H1 (cell line): ENCODE measurements at regions not wholly inside any gene's neighbourhood (a gene's known extent, or its start where the extent isn't known, plus 50 kb on each side); places are given as distances from the start of the nearest gene placed in this dataset.

Source experiments
- CTCF ChIA-PET: fragments of 300-600 bp; sonication (Branson Sonifier 250); formaldehyde crosslinking; loops from one replicate; lab custom pipeline; 2021; ENCODE audit not compliant: partially characterized antibody; lab: Charles Lee
- POLR2A ChIA-PET: fragments of 300-600 bp; sonication (Branson Sonifier 250); formaldehyde crosslinking; loops from one replicate; lab custom pipeline; 2021; ENCODE audit warnings: inconsistent platforms; ENCODE audit not compliant: partially characterized antibody; lab: Charles Lee
- DNase-seq, 2 experiments: peaks; one replicate each; pipeline versions ENCODE4 v3.0.0 to v3.0.0-alpha.2; 2010 to 2022; ENCODE audit warnings: low spot score in 2 of 2, low read depth in 1 of 2, mixed read lengths in 1 of 2
- FAIRE-seq: peaks from 2 replicates; lab custom pipeline; 2011; peaks lifted over from hg19 to GRCh38; lab: Jason Lieb, UNC
- H2AFZ ChIP-seq: 2 replicates; pipeline ENCODE4 v1.8.1; 2012; ENCODE audit warnings: low read length, inconsistent platforms
- H2AK5ac ChIP-seq: 2 replicates; pipeline ENCODE4 v1.6.1; 2013; ENCODE audit warnings: low read depth, low read length
- H2BK120ac ChIP-seq: replicated peaks from 2 replicates; pipeline ENCODE3; 2013; ENCODE audit warnings: low read depth, low read length, inconsistent platforms
- H2BK12ac ChIP-seq: 2 replicates; pipeline ENCODE4 v1.6.1; 2013; ENCODE audit warnings: low read depth, low read length
- H2BK15ac ChIP-seq: 2 replicates; pipeline ENCODE4 v1.6.1; 2013; ENCODE audit warnings: low read length
- H2BK20ac ChIP-seq: 2 replicates; pipeline ENCODE4 v1.6.1; 2013; ENCODE audit warnings: low read length
- H2BK5ac ChIP-seq: 2 replicates; pipeline ENCODE4 v1.6.1; 2013; ENCODE audit warnings: low read depth, low read length
- H3K14ac ChIP-seq: 2 replicates; pipeline ENCODE4 v1.6.1; 2013; ENCODE audit warnings: inconsistent platforms; ENCODE audit not compliant: insufficient read length
- H3K18ac ChIP-seq: 2 replicates; pipeline ENCODE4 v1.6.1; 2013; ENCODE audit warnings: low read length; ENCODE audit errors: extremely low read depth
- H3K23ac ChIP-seq: 2 replicates; pipeline ENCODE4 v1.6.1; 2013; ENCODE audit warnings: inconsistent platforms; ENCODE audit not compliant: insufficient read length
- H3K23me2 ChIP-seq: 2 replicates; pipeline ENCODE4 v1.6.1; 2013; ENCODE audit warnings: low read depth, low read length
- H3K27ac ChIP-seq: 2 replicates; pipeline ENCODE4 v1.6.1; 2011; ENCODE audit warnings: low read depth, low read length, inconsistent platforms
- H3K27me3 ChIP-seq, 4 experiments: replicated peaks in 1 of 4; 1 replicate in 1 of 4; 2 replicates in 3 of 4; pipeline versions ENCODE4 v1.6.1 to v1.8.1; 2011 to 2013; ENCODE audit warnings: low read length in 3 of 4, mild to moderate bottlenecking in 3 of 4, inconsistent platforms in 2 of 4, mixed read lengths in 2 of 4, moderate library complexity in 1 of 4; ENCODE audit not compliant: control insufficient read depth in 3 of 4, insufficient read depth in 3 of 4; ENCODE audit errors: extremely low read depth in 1 of 4
- H3K36me3 ChIP-seq, 4 experiments: 2 replicates each; pipeline versions ENCODE4 v1.6.1 to v1.8.1; 2011 to 2013; ENCODE audit warnings: mild to moderate bottlenecking in 4 of 4, low read length in 3 of 4, moderate library complexity in 2 of 4, control low read depth in 1 of 4, inconsistent platforms in 1 of 4; ENCODE audit not compliant: insufficient read depth in 4 of 4, control insufficient read depth in 2 of 4
- H3K4ac ChIP-seq: replicated peaks from 2 replicates; pipeline ENCODE3; 2013; ENCODE audit warnings: low read length, low read depth, mixed read lengths, inconsistent platforms; ENCODE audit not compliant: insufficient read length
- H3K4me1 ChIP-seq, 4 experiments: replicated peaks in 1 of 4; 1 replicate in 1 of 4; 2 replicates in 3 of 4; pipeline versions ENCODE4 v1.6.1 to v1.8.1; 2011 to 2013; ENCODE audit warnings: low read length in 3 of 4, inconsistent platforms in 2 of 4, mixed read lengths in 1 of 4; ENCODE audit not compliant: insufficient read depth in 4 of 4, control insufficient read depth in 3 of 4
- H3K4me2 ChIP-seq, 2 experiments: 2 replicates each; pipeline versions ENCODE4 v1.6.1 to v1.8.1; 2011 to 2013; ENCODE audit warnings: low read depth in 2 of 2, low read length in 2 of 2, control low read depth in 1 of 2, inconsistent platforms in 1 of 2, mild to moderate bottlenecking in 1 of 2; ENCODE audit not compliant: insufficient read depth in 1 of 2
- H3K4me3 ChIP-seq, 4 experiments: fragments of 200-600, 300-600 bp in 1 of 4; sonication (generic), shearing (Covaris generic), sonication (Bioruptor Twin) in 1 of 4; 2 replicates each; pipeline versions ENCODE4 v1.5.1 to v1.8.1; 2011 to 2016; ENCODE audit warnings: low read length in 4 of 4, low read depth in 3 of 4, control low read depth in 2 of 4, inconsistent platforms in 2 of 4, mild to moderate bottlenecking in 2 of 4, mixed read lengths in 1 of 4, moderate library complexity in 1 of 4; ENCODE audit not compliant: insufficient read depth in 2 of 4; ENCODE audit errors: extremely low read depth in 1 of 4
- H3K56ac ChIP-seq: replicated peaks from 2 replicates; pipeline ENCODE3; 2013; ENCODE audit warnings: low read depth, mild to moderate bottlenecking, mixed read lengths, low read length, inconsistent platforms; ENCODE audit not compliant: insufficient read length
- H3K79me1 ChIP-seq: 2 replicates; pipeline ENCODE4 v1.6.1; 2013; ENCODE audit warnings: low read depth, low read length, control low read depth
- H3K79me2 ChIP-seq, 2 experiments: 2 replicates each; pipeline versions ENCODE4 v1.6.1 to v1.8.1; 2012 to 2013; ENCODE audit warnings: low read length in 2 of 2, mild to moderate bottlenecking in 2 of 2, inconsistent platforms in 1 of 2; ENCODE audit not compliant: insufficient read depth in 2 of 2, control insufficient read depth in 1 of 2
- H3K9ac ChIP-seq, 4 experiments: replicated peaks in 1 of 4; 1 replicate in 1 of 4; 2 replicates in 3 of 4; pipeline versions ENCODE4 v1.6.1 to v1.8.1; 2011 to 2013; ENCODE audit warnings: low read depth in 3 of 4, low read length in 3 of 4, control low read depth in 2 of 4, mild to moderate bottlenecking in 2 of 4, moderate library complexity in 2 of 4, inconsistent platforms in 1 of 4; ENCODE audit errors: extremely low read depth in 1 of 4
- H3K9me3 ChIP-seq, 2 experiments: 2 replicates each; pipeline versions ENCODE4 v1.6.1 to v1.8.1; 2012 to 2013; ENCODE audit warnings: mild to moderate bottlenecking in 2 of 2, moderate library complexity in 2 of 2, control low read depth in 1 of 2, inconsistent platforms in 1 of 2, low read depth in 1 of 2, low read length in 1 of 2, mixed read lengths in 1 of 2; ENCODE audit not compliant: insufficient read depth in 2 of 2
- H4K20me1 ChIP-seq, 2 experiments: replicated peaks in 1 of 2; 2 replicates each; pipeline versions ENCODE3 to v1.8.1; 2011 to 2013; ENCODE audit warnings: inconsistent platforms in 2 of 2, low read length in 2 of 2, mild to moderate bottlenecking in 1 of 2; ENCODE audit not compliant: insufficient read depth in 2 of 2, control insufficient read depth in 1 of 2
- H4K5ac ChIP-seq: 2 replicates; pipeline ENCODE4 v1.6.1; 2013; ENCODE audit warnings: low read length, low read depth, mixed read lengths, inconsistent platforms; ENCODE audit not compliant: insufficient read length
- H4K8ac ChIP-seq: 2 replicates; pipeline ENCODE4 v1.8.0; 2013; ENCODE audit warnings: mild to moderate bottlenecking, moderate library complexity, low read length, inconsistent platforms; ENCODE audit not compliant: insufficient read depth; ENCODE audit errors: extremely low read depth
- H4K91ac ChIP-seq: replicated peaks from 2 replicates; pipeline ENCODE3; 2013; ENCODE audit warnings: low read length, mixed read lengths, inconsistent platforms; ENCODE audit not compliant: insufficient read length
- ATF3 ChIP-seq: IDR thresholded peaks from 2 replicates; pipeline ENCODE4 v1.6.1; 2011; ENCODE audit warnings: low read depth, mild to moderate bottlenecking, low read length; ENCODE audit not compliant: insufficient read depth
- BRCA1 ChIP-seq: IDR thresholded peaks from 2 replicates; pipeline ENCODE4 v1.6.1; 2012; ENCODE audit warnings: low read depth, low read length, improper control_type of control experiment
- HDAC2 ChIP-seq, 2 experiments: fragments of 300-600 bp in 1 of 2; sonication (generic) in 1 of 2; IDR thresholded peaks; 2 replicates each; pipeline ENCODE4 v1.6.1; 2011 to 2012; ENCODE audit warnings: low read depth in 2 of 2, low read length in 2 of 2, mild to moderate bottlenecking in 2 of 2, moderate library complexity in 2 of 2, borderline replicate concordance in 1 of 2, inconsistent platforms in 1 of 2
- KDM5A ChIP-seq: fragments of 200-600 bp; IDR thresholded peaks from 2 replicates; pipeline ENCODE4 v1.7.1; 2012; ENCODE audit warnings: mild to moderate bottlenecking, low read length, inconsistent platforms, mixed read lengths
- PHF8 ChIP-seq: fragments of 200-600 bp; sonication (generic); conservative IDR thresholded peaks from 2 replicates; pipeline ENCODE4 v1.7.1; 2012; ENCODE audit warnings: low read depth, mild to moderate bottlenecking, inconsistent platforms, low read length, moderate library complexity
- RXRA ChIP-seq: IDR thresholded peaks from 2 replicates; pipeline ENCODE4 v1.6.1; 2011; ENCODE audit warnings: low read depth, mild to moderate bottlenecking, low read length, moderate library complexity; ENCODE audit not compliant: insufficient read depth
- SIN3A ChIP-seq, 2 experiments: IDR thresholded peaks in 1 of 2; conservative IDR thresholded peaks in 1 of 2; 2 replicates each; pipeline ENCODE4 v1.6.1; 2011 to 2012; ENCODE audit warnings: low read length in 2 of 2, improper control_type of control experiment in 1 of 2, low read depth in 1 of 2, mild to moderate bottlenecking in 1 of 2
- SIRT6 ChIP-seq: IDR thresholded peaks from one replicate; pipeline ENCODE4 v1.7.1; 2012; ENCODE audit warnings: low read length, inconsistent platforms
- SIX5 ChIP-seq: IDR thresholded peaks from 2 replicates; pipeline ENCODE4 v1.6.1; 2011; ENCODE audit warnings: mild to moderate bottlenecking, low read depth, low read length
- SP1 ChIP-seq: IDR thresholded peaks from 2 replicates; pipeline ENCODE4 v1.6.1; 2011; ENCODE audit warnings: low read depth, low read length
- SRF ChIP-seq: IDR thresholded peaks from 2 replicates; pipeline ENCODE4 v1.6.1; 2011; ENCODE audit warnings: mild to moderate bottlenecking, low read depth, low read length, moderate library complexity
- TCF12 ChIP-seq: IDR thresholded peaks from 2 replicates; pipeline ENCODE4 v1.6.1; 2011; ENCODE audit warnings: low read depth, mild to moderate bottlenecking, low read length
- TEAD4 ChIP-seq: IDR thresholded peaks from 2 replicates; pipeline ENCODE4 v1.6.1; 2012; ENCODE audit warnings: low read depth, low read length, inconsistent platforms, mixed read lengths
- ZNF274 ChIP-seq: IDR thresholded peaks from 2 replicates; pipeline ENCODE4 v1.7.0; 2012; ENCODE audit warnings: low read length, borderline replicate concordance; ENCODE audit errors: extremely low read depth
- WGBS, 2 experiments: shearing (Covaris generic) in 1 of 2; methylation state at CpG; one replicate each; pipeline versions ENCODE4 v1.1.6 to v1.1.7; 2013 to 2015; ENCODE audit warnings: low lambda C conversion rate in 2 of 2, mixed read lengths in 2 of 2, inconsistent platforms in 1 of 2, low coverage in 1 of 2, missing lambda C conversion rate in 1 of 2; ENCODE audit not compliant: insufficient replicate concordance in 2 of 2, insufficient coverage in 1 of 2, insufficient read length in 1 of 2; ENCODE audit errors: extremely low coverage in 1 of 2, missing lambda C conversion rate in 1 of 2; 5-methylcytosine and 5-hydroxymethylcytosine counted together

- CTCF ChIA-PET, result interaction anchor here (0.6 kb wide), 1 partner anchor 1208 kb away, joined by 3 read pairs; no protein-coding TSS in a partner anchor
- H3K9me3 ChIP-seq, result no peaks in the 10 kb centered on the region; a peak in 1 of 4 replicates
- TF ChIP-seq SP1 (no peak), RXRA (no peak), SIN3A (conservative IDR thresholded peaks at IDR 0.05 in 1 of 2, IDR thresholded peaks at IDR 0.05 in 1 of 2; ENCODE audit: low read depth in 1 of 2, low read length in 2 of 2) (no peak), SIX5 (no peak), SIRT6 (no peak), TEAD4 (no peak), ZNF274 (no peak), HDAC2 (IDR thresholded peaks at IDR 0.05; ENCODE audit: borderline replicate concordance in 1 of 2, low read depth in 2 of 2, low read length in 2 of 2) (no peak), PHF8 (no peak), KDM5A (no peak), SRF (no peak), ATF3 (no peak), TCF12 (no peak), BRCA1 (no peak)
These were observed 1788.0 kb upstream of the NUDT12 start for GRCh38 chr5:105350486-105351140.

More at GRCh38 chr5:105350486-105351140, 1788.0 kb upstream of the NUDT12 start:
- Histone ChIP-seq H2AK5ac (no peak overlapping the region), H3K56ac (no peak overlapping the region), H2BK120ac (no peak overlapping the region), H4K20me1 (no peaks in the 10 kb centered on the region), H2BK5ac (no peak overlapping the region), H4K8ac (no peak overlapping the region), H3K23me2 (no peaks in the 10 kb centered on the region), H2BK20ac (no peak overlapping the region), H3K14ac (no peak overlapping the region), H3K27ac (no peak overlapping the region), H3K4ac (no peak overlapping the region), H2AFZ (no peak overlapping the region), H3K9ac (no peak overlapping the region), H3K4me3 (no peak overlapping the region), H3K27me3 (no peaks in the 10 kb centered on the region), H3K79me1 (no peaks in the 10 kb centered on the region), H3K23ac (no peak overlapping the region), H3K79me2 (no peaks in the 10 kb centered on the region), H3K18ac (no peak overlapping the region), H4K91ac (no peak overlapping the region), H2BK12ac (no peak overlapping the region), H3K36me3 (no peaks in the 10 kb centered on the region), H3K4me2 (no peak overlapping the region), H3K4me1 (no peaks in the 10 kb centered on the region), H2BK15ac (no peak overlapping the region), H4K5ac (no peak overlapping the region)
- WGBS, 2 experiments, result 93% methylated on average over 5 of the region's 5 CpGs; no CpG with 5 or more reads in 1 of the 2 experiments
- FAIRE-seq (no peak), DNase-seq (no peak)
- POLR2A ChIA-PET, result no interaction called here
